ENCODE measurements at regions not wholly inside any gene's neighbourhood (a gene's known extent, or its start where the extent isn't known, plus 50 kb on each side); places are given as distances from the start of the nearest gene placed in this dataset.
"Not testable (repeated sequence)": the region's sequence is repeated elsewhere in the genome, so short reads cannot be mapped to it uniquely, and the experiment has no call there.

GRCh38 chr19:28686756-28687155, 526.2 kb downstream of the UQCRFS1 start:
- no peak for DNase-seq (ENCODE audit: low read depth)

- DNase-seq (ENCODE audit: low read depth): no peak
Measured at GRCh38 chr19:28685802-28686201, 527.1 kb downstream of the UQCRFS1 start.

GRCh38 chr19:28685077-28685476, 527.9 kb downstream of the UQCRFS1 start:
- DNase-seq (ENCODE audit: low read depth): not testable (repeated sequence)

GRCh38 chr19:28680111-28680510, 532.8 kb downstream of the UQCRFS1 start:
- no peak for DNase-seq (ENCODE audit: low read depth)

- no peak for DNase-seq (ENCODE audit: low read depth)
Measured at GRCh38 chr19:28670836-28671235, 542.1 kb downstream of the UQCRFS1 start.

- DNase-seq (ENCODE audit: low read depth): no peak
Measured at GRCh38 chr19:28669804-28670203, 543.1 kb downstream of the UQCRFS1 start.

- no peak for DNase-seq (ENCODE audit: low read depth)
Measured at GRCh38 chr19:28667348-28667977, 545.5 kb downstream of the UQCRFS1 start.

- DNase-seq (ENCODE audit: low read depth): no peak
Measured at GRCh38 chr19:28665748-28666147, 547.2 kb downstream of the UQCRFS1 start.

GRCh38 chr19:28656644-28657043, 556.3 kb downstream of the UQCRFS1 start:
- DNase-seq (ENCODE audit: low read depth): no peak

- DNase-seq (ENCODE audit: low read depth): no peak
Measured at GRCh38 chr19:28655054-28655453, 557.9 kb downstream of the UQCRFS1 start.

- no peak for DNase-seq (ENCODE audit: low read depth)
Measured at GRCh38 chr19:28652765-28653164, 560.2 kb downstream of the UQCRFS1 start.

GRCh38 chr19:28646629-28647028, 566.3 kb downstream of the UQCRFS1 start:
- no peak for DNase-seq (ENCODE audit: low read depth)

GRCh38 chr19:28644169-28644775, 568.7 kb downstream of the UQCRFS1 start:
- no peak for DNase-seq (ENCODE audit: low read depth)

- DNase-seq (ENCODE audit: low read depth): no peak
Measured at GRCh38 chr19:28642787-28643683, 569.9 kb downstream of the UQCRFS1 start.

- DNase-seq (ENCODE audit: low read depth): no peak
Measured at GRCh38 chr19:28641395-28641794, 571.6 kb downstream of the UQCRFS1 start.

- no peak for DNase-seq (ENCODE audit: low read depth)
Measured at GRCh38 chr19:28640506-28640905, 572.4 kb downstream of the UQCRFS1 start.

- no peak for DNase-seq (ENCODE audit: low read depth)
Measured at GRCh38 chr19:28638445-28638844, 574.5 kb downstream of the UQCRFS1 start.

GRCh38 chr19:28636706-28637105, 576.2 kb downstream of the UQCRFS1 start:
- no peak for DNase-seq (ENCODE audit: low read depth)

- no peak for DNase-seq (ENCODE audit: low read depth)
Measured at GRCh38 chr19:28636016-28636629, 576.8 kb downstream of the UQCRFS1 start.

GRCh38 chr19:28634837-28635236, 578.1 kb downstream of the UQCRFS1 start:
- no peak for DNase-seq (ENCODE audit: low read depth)

GRCh38 chr19:28634019-28634328, 579.0 kb downstream of the UQCRFS1 start:
- no peak for DNase-seq (ENCODE audit: low read depth)

GRCh38 chr19:28633319-28634018, 579.5 kb downstream of the UQCRFS1 start:
- DNase-seq (ENCODE audit: low read depth): no peak
